ENCODE measurements at regions not wholly inside any gene's neighbourhood (a gene's known extent, or its start where the extent isn't known, plus 50 kb on each side); places are given as distances from the start of the nearest gene placed in this dataset.

GRCh38 chr3:106263011-106263410 lies 394.2 kb upstream of the CBLB start:
- DNase-seq (ENCODE audit: low read depth in 2 of 2), result no peak

GRCh38 chr3:106263546-106263945 lies 394.7 kb upstream of the CBLB start:
- DNase-seq (ENCODE audit: low read depth in 2 of 2), result no peak

- DNase-seq (ENCODE audit: low read depth in 2 of 2), result no peak
These were observed 396.9 kb upstream of the CBLB start for GRCh38 chr3:106265704-106266103.

- no peak for DNase-seq (ENCODE audit: low read depth in 2 of 2)
These were observed 399.9 kb upstream of the CBLB start for GRCh38 chr3:106268696-106269095.

GRCh38 chr3:106272302-106272701 lies 403.5 kb upstream of the CBLB start:
- no peak for DNase-seq (ENCODE audit: low read depth in 2 of 2)

GRCh38 chr3:106275592-106275991 lies 406.8 kb upstream of the CBLB start:
- no peak for DNase-seq (ENCODE audit: low read depth in 2 of 2)

- DNase-seq (ENCODE audit: low read depth in 2 of 2), result no peak
These were observed 407.3 kb upstream of the CBLB start for GRCh38 chr3:106276151-106276550.

- DNase-seq (ENCODE audit: low read depth in 2 of 2), result no peak
These were observed 408.2 kb upstream of the CBLB start for GRCh38 chr3:106276755-106277612.

- no peak for DNase-seq (ENCODE audit: low read depth in 2 of 2)
These were observed 408.9 kb upstream of the CBLB start for GRCh38 chr3:106277731-106278130.

GRCh38 chr3:106281221-106281620 lies 412.4 kb upstream of the CBLB start:
- no peak for DNase-seq (ENCODE audit: low read depth in 2 of 2)

GRCh38 chr3:106282943-106283342 lies 414.1 kb upstream of the CBLB start:
- no peak for DNase-seq (ENCODE audit: low read depth in 2 of 2)

GRCh38 chr3:106288781-106289180 lies 420.0 kb upstream of the CBLB start:
- DNase-seq (ENCODE audit: low read depth in 2 of 2), result no peak

GRCh38 chr3:106290304-106290997 lies 421.6 kb upstream of the CBLB start:
- no peak for DNase-seq (ENCODE audit: low read depth in 2 of 2)

GRCh38 chr3:106293161-106293560 lies 424.3 kb upstream of the CBLB start:
- no peak for DNase-seq (ENCODE audit: low read depth in 2 of 2)

GRCh38 chr3:106294121-106294520 lies 425.3 kb upstream of the CBLB start:
- DNase-seq (ENCODE audit: low read depth in 2 of 2), result no peak

GRCh38 chr3:106296062-106296461 lies 427.2 kb upstream of the CBLB start:
- DNase-seq (ENCODE audit: low read depth in 2 of 2), result no peak

- DNase-seq (ENCODE audit: low read depth in 2 of 2), result peak in 1 of 2 donors; percentile 17
These were observed 430.7 kb upstream of the CBLB start for GRCh38 chr3:106299300-106300098.

GRCh38 chr3:106302451-106303221 lies 433.8 kb upstream of the CBLB start:
- peak in 1 of 2 donors; percentile 3 for DNase-seq (ENCODE audit: low read depth in 2 of 2)

GRCh38 chr3:106303766-106304165 lies 435.0 kb upstream of the CBLB start:
- no peak for DNase-seq (ENCODE audit: low read depth in 2 of 2)

- no peak for DNase-seq (ENCODE audit: low read depth in 2 of 2)
These were observed 436.3 kb upstream of the CBLB start for GRCh38 chr3:106305127-106305526.

- no peak for DNase-seq (ENCODE audit: low read depth in 2 of 2)
These were observed 437.1 kb upstream of the CBLB start for GRCh38 chr3:106305882-106306435.

All from stimulated activated CD4-positive, alpha-beta T cell treated with anti-CD3 and anti-CD28 coated beads, Interleukin-4, amount 100 ng/mL, for 48 hours (primary cell).